Sigmoid colon (tissue), 6 donors: ENCODE measurements at regions not wholly inside any gene's neighbourhood (a gene's known extent, or its start where the extent isn't known, plus 50 kb on each side); places are given as distances from the start of the nearest gene placed in this dataset.

ENCODE experiments used
- DNase-seq: peaks from one replicate; pipeline ENCODE4 v3.0.0-alpha.2; 2019
- H3K27ac ChIP-seq, 4 donors: fragments of 200-600 bp; sonication (generic); one replicate each; pipeline ENCODE4 v1.5.1; 2016 to 2019; ENCODE audit warnings: mild to moderate bottlenecking in 1 of 4
- H3K27me3 ChIP-seq, 3 donors: fragments of 200-600 bp; sonication (generic); one replicate each; pipeline ENCODE4 v1.5.1; 2019; ENCODE audit warnings: mild to moderate bottlenecking in 1 of 3
- H3K36me3 ChIP-seq, 4 donors: fragments of 200-600 bp; sonication (generic); one replicate each; pipeline ENCODE4 v1.5.1; 2016 to 2019
- H3K4me1 ChIP-seq, 4 donors: fragments of 200-600 bp; sonication (generic); one replicate each; pipeline ENCODE4 v1.5.1; 2017 to 2019
- H3K4me3 ChIP-seq, 4 donors: fragments of 200-600 bp; sonication (generic); one replicate each; pipeline ENCODE4 v1.5.1; 2017 to 2019; ENCODE audit warnings: mild to moderate bottlenecking in 2 of 4, moderate library complexity in 1 of 4
- H3K9me3 ChIP-seq, 4 donors: fragments of 200-600 bp in 3 of 4; sonication (generic) in 3 of 4; one replicate each; pipeline versions ENCODE4 v1.5.1 to v1.6.1; 2013 to 2019
- EP300 ChIP-seq, 4 donors: sonication (generic); formaldehyde crosslinking; IDR thresholded peaks; one replicate each; pipeline ENCODE4 v1.6.1; 2017; ENCODE audit warnings: antibody characterized with exemption in 4 of 4
- POLR2A ChIP-seq, 2 donors: fragments of 450-650 bp; IDR thresholded peaks; one replicate each; pipeline ENCODE4 v1.6.1; 2016; ENCODE audit warnings: antibody characterized with exemption in 2 of 2, mild to moderate bottlenecking in 2 of 2, moderate library complexity in 2 of 2
- POLR2AphosphoS5 ChIP-seq, 4 donors: sonication (generic); formaldehyde crosslinking; IDR thresholded peaks; one replicate each; pipeline ENCODE4 v1.6.1; 2017; ENCODE audit warnings: antibody characterized with exemption in 4 of 4
- WGBS, 2 donors: extraction: QIAGEN DNeasy Blood & Tissue Kit; methylation state at CpG; one replicate each; pipeline ENCODE4 v1.1.7; 2013; 5-methylcytosine and 5-hydroxymethylcytosine counted together
- intact Hi-C: fragments of 100-400 bp; cut with DNase I; formaldehyde crosslinking; loops from one replicate; pipeline ENCODE4 v1.15.1; 2023
- TF ChIP-seq, protein P1 (sequence below), 4 experiments: fragments of 450-650 bp in 3 of 4; fragments of 200-600 bp in 1 of 4; IDR thresholded peaks; one replicate each; pipeline ENCODE4 v1.5.1; 2016 to 2019; ENCODE audit warnings: antibody characterized with exemption in 4 of 4, mild to moderate bottlenecking in 3 of 4, moderate library complexity in 2 of 4
- donor health status: healthy with polysubstance abuse.
- donor health status: healthy.

DNA sequence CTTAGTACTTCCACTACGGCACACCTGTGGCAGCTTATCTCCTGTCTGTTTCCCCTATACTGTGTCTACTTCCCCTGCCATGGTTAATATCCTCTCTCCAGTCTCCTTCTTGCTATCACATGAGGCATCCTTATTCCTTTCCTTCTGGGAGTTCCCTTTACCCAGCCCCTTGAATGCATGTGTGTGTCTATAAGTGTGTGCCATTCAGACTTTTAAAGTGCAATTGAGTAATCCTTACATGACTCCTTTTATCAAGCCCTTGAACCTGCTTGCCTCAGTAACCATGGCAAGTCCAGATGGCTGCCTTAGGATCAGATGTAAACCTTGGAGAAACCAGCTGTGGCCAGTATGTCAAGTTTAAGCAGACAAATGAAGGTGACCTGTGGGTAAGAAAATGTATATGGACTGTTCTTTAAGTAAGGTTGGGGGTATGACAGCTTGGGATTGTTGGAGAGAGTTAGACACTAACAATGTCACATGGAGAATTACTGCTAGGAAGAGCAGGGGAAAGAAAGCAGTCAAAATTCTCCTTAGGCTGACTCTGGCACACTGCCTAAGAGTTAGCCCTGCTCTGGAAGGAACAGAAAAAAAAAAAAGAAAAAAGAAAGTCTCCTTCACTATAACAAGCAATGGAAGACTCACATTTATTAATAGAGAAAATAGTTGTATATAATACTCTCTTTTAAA, 142.1 kb downstream of the HINT1 start:
- intact Hi-C loops: no loop called here
- Histone ChIP-seq H3K4me1 (no peaks in the 10 kb centered on the region), H3K9me3 (no peaks in the 10 kb centered on the region), H3K4me3 (no peak overlapping the region), H3K27me3 (no peaks in the 10 kb centered on the region), H3K27ac (no peak overlapping the region), H3K36me3 (no peaks in the 10 kb centered on the region)
- WGBS, 2 donors: 96 to 98% methylated on average over 1 of the region's 1 CpG
- TF ChIP-seq, protein P1, sequence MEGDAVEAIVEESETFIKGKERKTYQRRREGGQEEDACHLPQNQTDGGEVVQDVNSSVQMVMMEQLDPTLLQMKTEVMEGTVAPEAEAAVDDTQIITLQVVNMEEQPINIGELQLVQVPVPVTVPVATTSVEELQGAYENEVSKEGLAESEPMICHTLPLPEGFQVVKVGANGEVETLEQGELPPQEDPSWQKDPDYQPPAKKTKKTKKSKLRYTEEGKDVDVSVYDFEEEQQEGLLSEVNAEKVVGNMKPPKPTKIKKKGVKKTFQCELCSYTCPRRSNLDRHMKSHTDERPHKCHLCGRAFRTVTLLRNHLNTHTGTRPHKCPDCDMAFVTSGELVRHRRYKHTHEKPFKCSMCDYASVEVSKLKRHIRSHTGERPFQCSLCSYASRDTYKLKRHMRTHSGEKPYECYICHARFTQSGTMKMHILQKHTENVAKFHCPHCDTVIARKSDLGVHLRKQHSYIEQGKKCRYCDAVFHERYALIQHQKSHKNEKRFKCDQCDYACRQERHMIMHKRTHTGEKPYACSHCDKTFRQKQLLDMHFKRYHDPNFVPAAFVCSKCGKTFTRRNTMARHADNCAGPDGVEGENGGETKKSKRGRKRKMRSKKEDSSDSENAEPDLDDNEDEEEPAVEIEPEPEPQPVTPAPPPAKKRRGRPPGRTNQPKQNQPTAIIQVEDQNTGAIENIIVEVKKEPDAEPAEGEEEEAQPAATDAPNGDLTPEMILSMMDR (IDR thresholded peaks at IDR 0.05): no peak
- no peak for TF ChIP-seq EP300 (IDR thresholded peaks at IDR 0.05)
- no peak for TF ChIP-seq POLR2AphosphoS5 (IDR thresholded peaks at IDR 0.05)
- no peak for DNase-seq

DNA sequence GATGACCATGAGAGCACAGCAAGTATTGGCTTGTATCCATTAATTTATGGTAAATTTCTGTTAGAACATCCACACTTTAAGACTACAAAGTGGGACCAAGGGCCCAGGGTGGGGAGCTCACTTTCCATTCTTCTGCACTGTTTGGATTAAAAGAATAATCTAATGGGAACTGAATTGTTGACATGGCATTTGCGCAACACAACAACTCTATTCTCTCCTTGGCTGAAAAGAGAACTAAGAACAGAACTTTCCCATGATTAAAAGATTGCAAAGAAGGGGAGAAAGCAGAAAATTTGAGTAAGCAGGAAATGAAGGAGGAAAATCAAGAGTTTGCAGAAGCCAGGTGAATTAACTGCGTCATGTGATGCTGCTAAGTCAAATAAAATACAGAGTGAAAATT, 143.4 kb downstream of the HINT1 start:
- H3K27me3 ChIP-seq: no peaks in the 10 kb centered on the region
- no peaks in the 10 kb centered on the region for H3K36me3 ChIP-seq
- no peak overlapping the region for H3K27ac ChIP-seq
- WGBS, 2 donors: 58 to 72% methylated on average over 2 of the region's 2 CpGs
- H3K4me1 ChIP-seq: no peaks in the 10 kb centered on the region
- no peak overlapping the region for H3K4me3 ChIP-seq
- intact Hi-C loops: no loop called here
- TF ChIP-seq, protein P1 (IDR thresholded peaks at IDR 0.05): no peak
- TF ChIP-seq POLR2AphosphoS5 (IDR thresholded peaks at IDR 0.05) (no peak), EP300 (IDR thresholded peaks at IDR 0.05) (no peak), POLR2A (IDR thresholded peaks at IDR 0.05) (no peak)
- DNase-seq: no peak
- no peaks in the 10 kb centered on the region for H3K9me3 ChIP-seq

DNA sequence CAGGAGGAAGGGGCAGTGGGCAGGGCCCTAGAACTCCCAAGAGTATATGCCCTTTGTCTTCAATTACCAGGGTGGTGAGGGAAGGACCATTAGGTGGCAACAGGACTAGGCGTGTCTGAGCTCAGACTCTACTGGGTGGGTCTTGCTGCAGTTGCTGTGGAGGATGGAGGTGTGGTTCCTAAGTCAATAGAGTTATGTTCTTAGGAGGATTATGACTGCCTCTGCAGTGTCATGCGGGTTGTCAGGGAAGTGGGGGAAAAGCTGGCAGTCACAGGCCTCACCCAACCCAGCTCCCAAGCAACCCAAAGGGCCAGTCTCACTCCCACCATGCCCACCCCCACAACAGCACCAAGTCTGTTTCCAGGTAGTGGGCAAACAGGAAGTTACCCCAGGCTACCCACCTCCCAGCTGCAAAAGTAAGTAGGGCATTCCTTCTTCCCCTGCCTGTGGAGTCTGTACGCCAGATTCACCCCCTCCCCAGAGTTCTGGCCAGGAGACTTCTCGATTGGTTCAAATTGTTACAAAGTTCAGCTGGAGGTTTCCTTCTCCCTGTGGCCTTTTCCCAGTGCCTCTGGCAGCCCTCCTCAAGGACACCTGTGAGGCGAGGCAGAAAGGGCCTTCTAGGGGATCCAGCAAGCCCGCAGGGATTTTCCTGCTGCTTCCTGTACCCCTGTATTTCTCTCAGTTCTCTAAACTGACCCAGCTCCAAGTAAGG, 145.3 kb downstream of the HINT1 start:
- H3K27ac ChIP-seq: no peak overlapping the region
- intact Hi-C loops: no loop called here
- DNase-seq: no peak
- TF ChIP-seq POLR2A (IDR thresholded peaks at IDR 0.05) (no peak), POLR2AphosphoS5 (IDR thresholded peaks at IDR 0.05) (no peak), EP300 (IDR thresholded peaks at IDR 0.05) (no peak)
- TF ChIP-seq, protein P1 (IDR thresholded peaks at IDR 0.05): no peak
- no peak overlapping the region for H3K4me3 ChIP-seq
- 16 to 69% methylated on average over 6 of the region's 6 CpGs for WGBS, 2 donors
- H3K9me3 ChIP-seq: no peaks in the 10 kb centered on the region
- H3K27me3 ChIP-seq: no peaks in the 10 kb centered on the region
- no peaks in the 10 kb centered on the region for H3K4me1 ChIP-seq
- no peaks in the 10 kb centered on the region for H3K36me3 ChIP-seq

DNA sequence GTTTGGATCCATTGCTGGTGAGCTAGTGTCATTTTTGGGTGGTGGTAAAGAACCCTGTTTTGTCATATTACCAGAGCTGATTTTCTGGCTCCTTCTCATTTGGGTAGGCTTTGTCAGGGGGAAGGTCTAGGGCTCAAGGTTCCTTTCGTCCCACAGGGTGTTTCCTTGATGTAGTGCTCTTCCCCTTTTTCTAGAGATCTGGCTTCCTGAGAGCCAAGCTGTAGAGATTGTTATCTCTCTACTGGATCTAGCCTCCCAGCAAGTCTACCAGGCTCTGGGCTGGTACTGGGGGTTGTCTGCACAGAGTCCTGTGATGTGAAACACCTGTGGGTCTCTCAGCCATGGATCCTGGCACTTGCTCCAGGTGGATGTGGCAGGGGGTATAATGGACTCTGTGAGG, 145.9 kb downstream of the HINT1 start:
- no peaks in the 10 kb centered on the region for H3K27me3 ChIP-seq
- no peaks in the 10 kb centered on the region for H3K9me3 ChIP-seq
- 49 to 77% methylated on average over 1 of the region's 1 CpG for WGBS, 2 donors
- no peak for TF ChIP-seq EP300 (IDR thresholded peaks at IDR 0.05)
- TF ChIP-seq POLR2A (IDR thresholded peaks at IDR 0.05): no peak
- TF ChIP-seq, protein P1 (IDR thresholded peaks at IDR 0.05): no peak
- no peak for TF ChIP-seq POLR2AphosphoS5 (IDR thresholded peaks at IDR 0.05)
- intact Hi-C loops: no loop called here
- H3K27ac ChIP-seq: no peak overlapping the region
- no peak overlapping the region for H3K4me3 ChIP-seq
- H3K4me1 ChIP-seq: no peaks in the 10 kb centered on the region
- H3K36me3 ChIP-seq: no peaks in the 10 kb centered on the region
- no peak for DNase-seq
